HG02610 (cell line): ENCODE measurements at regions not wholly inside any gene's neighbourhood (a gene's known extent, or its start where the extent isn't known, plus 50 kb on each side); places are given as distances from the start of the nearest gene placed in this dataset.
"Not testable (repeated sequence)": the region's sequence is repeated elsewhere in the genome, so short reads cannot be mapped to it uniquely, and the experiment has no call there.

ENCODE experiments used
- ATAC-seq: cut with Tn5 transposase; IDR thresholded peaks from one replicate; pipeline ENCODE4 v1.9.1; 2021; ENCODE audit warnings: mild to moderate bottlenecking, moderate library complexity; ENCODE audit not compliant: unreplicated experiment

GRCh38 chr21:17738176-17738953, 80.8 kb downstream of the C21orf91 start:
- no peak for ATAC-seq

- no peak for ATAC-seq
Observed at GRCh38 chr21:17736072-17736471, 83.1 kb downstream of the C21orf91 start.

- no peak for ATAC-seq
Observed at GRCh38 chr21:17733209-17733608, 85.9 kb downstream of the C21orf91 start.

- no peak for ATAC-seq
Observed at GRCh38 chr21:17732306-17732705, 86.8 kb downstream of the C21orf91 start.

- ATAC-seq, result no peak
Observed at GRCh38 chr21:17731554-17731953, 87.6 kb downstream of the C21orf91 start.

- no peak for ATAC-seq
Observed at GRCh38 chr21:17730782-17731181, 88.4 kb downstream of the C21orf91 start.

- no peak for ATAC-seq
Observed at GRCh38 chr21:17729455-17729854, 89.7 kb downstream of the C21orf91 start.

- ATAC-seq, result no peak
Observed at GRCh38 chr21:17727361-17727760, 91.8 kb downstream of the C21orf91 start.

- ATAC-seq, result no peak
Observed at GRCh38 chr21:17726047-17726829, 92.9 kb downstream of the C21orf91 start.

- no peak for ATAC-seq
Observed at GRCh38 chr21:17725339-17725738, 93.8 kb downstream of the C21orf91 start.

- ATAC-seq, result no peak
Observed at GRCh38 chr21:17712887-17713286, 100.2 kb upstream of the BTG3 start.

- ATAC-seq, result no peak
Observed at GRCh38 chr21:17711896-17712295, 99.2 kb upstream of the BTG3 start.

GRCh38 chr21:17709266-17709611, 96.5 kb upstream of the BTG3 start:
- ATAC-seq, result peak; percentile 100

- peak; percentile 28 for ATAC-seq
Observed at GRCh38 chr21:17708522-17709265, 96.0 kb upstream of the BTG3 start.

- ATAC-seq, result peak; percentile 88
Observed at GRCh38 chr21:17699524-17700189, 87.0 kb upstream of the BTG3 start.

- ATAC-seq, result no peak
Observed at GRCh38 chr21:17697473-17697872, 84.8 kb upstream of the BTG3 start.

- not testable (repeated sequence) for ATAC-seq
Observed at GRCh38 chr21:17694416-17694815, 81.7 kb upstream of the BTG3 start.

- no peak for ATAC-seq
Observed at GRCh38 chr21:17693801-17694200, 81.1 kb upstream of the BTG3 start.

GRCh38 chr21:17690078-17690494, 77.4 kb upstream of the BTG3 start:
- ATAC-seq, result no peak

GRCh38 chr21:17688912-17689874, 76.5 kb upstream of the BTG3 start:
- no peak for ATAC-seq
